Lower leg skin (tissue), 3 donors: ENCODE measurements at regions not wholly inside any gene's neighbourhood (a gene's known extent, or its start where the extent isn't known, plus 50 kb on each side); places are given as distances from the start of the nearest gene placed in this dataset.

Experiments used
- CTCF ChIP-seq, 3 donors: fragments of 450-650 bp; IDR thresholded peaks; one replicate each; pipeline ENCODE4 v1.5.1; 2016; ENCODE audit warnings: antibody characterized with exemption in 3 of 3, mild to moderate bottlenecking in 3 of 3, moderate library complexity in 2 of 3
- POLR2A ChIP-seq, 2 donors: fragments of 450-650 bp; IDR thresholded peaks; one replicate each; pipeline ENCODE4 v1.6.1; 2016 to 2017; ENCODE audit warnings: antibody characterized with exemption in 2 of 2, mild to moderate bottlenecking in 1 of 2, moderate library complexity in 1 of 2

DNA sequence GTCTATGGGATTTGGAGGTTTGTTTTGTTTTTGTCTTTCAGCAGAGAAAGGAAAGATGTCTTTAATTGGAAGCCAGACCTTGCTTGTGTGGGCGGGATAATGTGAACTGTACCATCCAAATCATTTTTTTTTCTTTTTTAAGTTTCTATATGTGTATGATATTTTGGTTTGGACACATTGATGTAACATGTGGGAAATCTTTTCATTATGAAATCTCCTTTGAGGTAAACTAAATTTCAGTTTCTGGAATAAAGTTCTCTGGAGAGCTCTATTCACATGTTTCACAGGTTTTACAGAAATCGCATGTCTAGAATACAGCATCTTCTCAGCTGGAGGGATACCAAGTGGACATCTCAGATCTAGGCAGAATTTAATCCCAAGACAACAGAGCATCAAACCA lies 451.5 kb upstream of the MDFIC2 start:
- TF ChIP-seq CTCF (IDR thresholded peaks at IDR 0.05): no peak
- TF ChIP-seq POLR2A (IDR thresholded peaks at IDR 0.05): no peak
